Heart right ventricle (tissue), 16 donors: ENCODE measurements at regions not wholly inside any gene's neighbourhood (a gene's known extent, or its start where the extent isn't known, plus 50 kb on each side); places are given as distances from the start of the nearest gene placed in this dataset.
A peak's percentile ranks its signal among the peaks of the same experiment; 100 is the strongest.

Experiments used
- ATAC-seq, 8 donors: fragments of 200-7000 bp; cut with Tn5 transposase; one replicate each; pipeline ENCODE4 v1.9.1; 2020; ENCODE audit warnings: mild to moderate bottlenecking in 8 of 8, moderate library complexity in 8 of 8, moderate number of reproducible peaks in 1 of 8
- DNase-seq, 2 donors: peaks; one replicate each; pipeline ENCODE4 v3.0.0-alpha.2; 2020
- H3K27ac ChIP-seq, 10 donors: fragments of 200-600 bp; sonication (generic) in 2 of 10; one replicate each; pipeline versions ENCODE4 v1.5.0 to v1.8.0; 2020 to 2022; ENCODE audit warnings: mild to moderate bottlenecking in 3 of 10
- H3K27me3 ChIP-seq, 7 donors: fragments of 200-600 bp; one replicate each; pipeline ENCODE4 v1.8.0; 2021 to 2022; ENCODE audit warnings: mild to moderate bottlenecking in 2 of 7
- H3K36me3 ChIP-seq, 9 donors: fragments of 200-600 bp; sonication (generic) in 1 of 9; one replicate each; pipeline versions ENCODE4 v1.5.0 to v1.8.0; 2020 to 2022; ENCODE audit warnings: mild to moderate bottlenecking in 2 of 9
- H3K4me1 ChIP-seq, 9 donors: fragments of 200-600 bp; sonication (generic) in 1 of 9; one replicate each; pipeline versions ENCODE4 v1.5.0 to v1.8.0; 2020 to 2022; ENCODE audit warnings: mild to moderate bottlenecking in 4 of 9
- H3K4me3 ChIP-seq, 10 donors: fragments of 200-600 bp; sonication (generic) in 2 of 10; one replicate each; pipeline versions ENCODE4 v1.5.0 to v1.8.0; 2020 to 2022; ENCODE audit warnings: mild to moderate bottlenecking in 7 of 10, moderate library complexity in 2 of 10
- H3K9me3 ChIP-seq, 11 donors: fragments of 200-600 bp in 10 of 11; sonication (generic) in 2 of 11; one replicate each; pipeline versions ENCODE4 v1.5.0 to v1.8.0; 2013 to 2022; ENCODE audit warnings: mild to moderate bottlenecking in 2 of 11, control low read depth in 1 of 11, moderate library complexity in 1 of 11
- CTCF ChIP-seq, 9 donors: fragments of 200-600 bp; sonication (generic) in 2 of 9; IDR thresholded peaks; one replicate each; pipeline versions ENCODE4 v1.5.0 to v1.8.0; 2021 to 2022; ENCODE audit warnings: antibody characterized with exemption in 9 of 9, mild to moderate bottlenecking in 5 of 9, moderate library complexity in 1 of 9
- WGBS, 2 donors: extraction: QIAGEN DNeasy Blood & Tissue Kit; methylation state at CpG; one replicate each; pipeline ENCODE4 v1.1.7; 2013; ENCODE audit warnings: inconsistent platforms in 1 of 2; 5-methylcytosine and 5-hydroxymethylcytosine counted together
- intact Hi-C, 10 donors: fragments of 100-400 bp; cut with DNase I; formaldehyde crosslinking; loops; one replicate each; pipeline versions ENCODE4 v1.11.1 to v1.14.2; 2022
- donor health status: Arrhythmogenic right ventricular cardiomyopathy.
- donor health status: ischemic (EF 13 %, LVEDD 7.1; RV severe dilation, severe dysfunction).
- donor health status: healthy with polysubstance abuse.
- donor health status: DM: no; HTN: yes; CAD: no.
- donor health status: DM: no; HTN: no; CAD: no.
- donor health status: ischemic (EF 25% LVEDD 6.9; RV normal size, moderate dysfunction).
- donor health status: ischemic (EF 25% LVEDD 5.7; RV mildly dilated, moderate dysfunction).
- donor health status: healthy.
- donor health status: DM: yes; HTN: yes; CAD: no.
- donor health status: Ischemic cardiomyopathy.
- donor health status: ischemic (EF 35%, LVEDD 5.7; RV mildly dilated, moderate dysfunction).
- donor health status: nonischemic (EF 11% LVEDD 7.7; RV severe dilation, severe dysfunction).
- donor health status: DM: yes; HTN: yes; CAD: no.
- donor health status: PGD.
- donor health status: ischemic (EF 29% LVEDD 5.4; RV normal size, mild dysfunction).
- donor health status: nonischemic (EF 23%, LVEDD 6.1; RV moderate dilation, normal function).

- WGBS, 2 donors, result 68 to 69% methylated on average over 2 of the region's 2 CpGs
- peaks cover 0 to 18% (median 8%) of the 10 kb centered on the region in 9 donors for H3K4me1 ChIP-seq
- no peak for DNase-seq
- no peaks in the 10 kb centered on the region for H3K36me3 ChIP-seq
- ATAC-seq, result no peak
- no peak overlapping the region for H3K27ac ChIP-seq
- H3K27me3 ChIP-seq, result no peaks in the 10 kb centered on the region
- H3K4me3 ChIP-seq, result no peak overlapping the region
- TF ChIP-seq CTCF (IDR thresholded peaks at IDR 0.05), result no peak
- intact Hi-C loops, result no loop called here
- H3K9me3 ChIP-seq, result peaks cover 0 to 6% (median 0%) of the 10 kb centered on the region in 11 donors
These were observed 58.1 kb upstream of the ESR1 start for GRCh38 chr6:151749341-151749740.

- DNase-seq (no peak), ATAC-seq (no peak)
- intact Hi-C loops, result no loop called here
- Histone ChIP-seq H3K4me3 (no peak overlapping the region), H3K27me3 (no peaks in the 10 kb centered on the region), H3K36me3 (no peaks in the 10 kb centered on the region), H3K27ac (no peak overlapping the region), H3K4me1 (peaks cover 0 to 19% (median 7%) of the 10 kb centered on the region in 9 donors), H3K9me3 (no peaks in the 10 kb centered on the region)
- no peak for TF ChIP-seq CTCF (IDR thresholded peaks at IDR 0.05)
- WGBS, 2 donors, result 87 to 89% methylated on average over 4 of the region's 4 CpGs
These were observed 53.9 kb upstream of the ESR1 start for GRCh38 chr6:151753581-151753980.

- no peaks in the 10 kb centered on the region for H3K27me3 ChIP-seq
- H3K4me1 ChIP-seq, result peaks cover 0 to 11% (median 5%) of the 10 kb centered on the region in 9 donors
- no peak overlapping the region for H3K4me3 ChIP-seq
- peak in 1 of 8 donors; percentile 61 for ATAC-seq
- 55 to 74% methylated on average over 5 of the region's 5 CpGs for WGBS, 2 donors
- intact Hi-C loops, result no loop called here
- peak overlapping the region in 2 of 10 donors; percentile 3 to 21 for H3K27ac ChIP-seq
- no peaks in the 10 kb centered on the region for H3K36me3 ChIP-seq
- H3K9me3 ChIP-seq, result no peaks in the 10 kb centered on the region
- no peak for DNase-seq
- no peak for TF ChIP-seq CTCF (IDR thresholded peaks at IDR 0.05)
These were observed 50.0 kb upstream of the ESR1 start for GRCh38 chr6:151757506-151757955.
